ENCODE measurements at regions not wholly inside any gene's neighbourhood (a gene's known extent, or its start where the extent isn't known, plus 50 kb on each side); places are given as distances from the start of the nearest gene placed in this dataset.
"Not testable (repeated sequence)": the region's sequence is repeated elsewhere in the genome, so short reads cannot be mapped to it uniquely, and the experiment has no call there.

DNA sequence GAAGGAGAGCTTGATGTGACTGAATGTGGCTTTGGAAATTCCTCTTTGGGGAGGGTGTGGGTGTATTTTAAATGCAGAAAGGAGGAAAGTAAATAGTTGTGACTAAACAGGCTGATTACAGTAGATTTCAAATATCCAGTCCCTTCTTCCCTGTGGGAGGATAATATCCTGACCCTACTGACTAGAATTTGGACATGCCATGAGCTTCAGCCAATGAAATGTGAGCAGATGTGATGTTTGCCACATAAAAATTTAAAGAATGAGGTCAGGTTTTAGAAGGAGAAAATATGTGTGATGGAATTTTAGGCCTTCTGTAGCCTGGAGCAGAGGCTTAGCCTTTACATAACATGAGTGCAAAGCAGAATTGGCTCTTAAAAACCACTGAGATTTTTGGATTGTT is 1218.9 kb downstream of the ROBO2 start:
- no peaks in the 10 kb centered on the region for H3K36me3 ChIP-seq (ENCODE audit: low read depth)
- no peaks in the 10 kb centered on the region for H3K9me3 ChIP-seq
- intact Hi-C loops (cut with DNase I, micrococcal nuclease), result no loop called here
- DNase-seq (no peak), ATAC-seq (no peak)
- H3K4me3 ChIP-seq, result no peak overlapping the region
- TF ChIP-seq, protein P1, sequence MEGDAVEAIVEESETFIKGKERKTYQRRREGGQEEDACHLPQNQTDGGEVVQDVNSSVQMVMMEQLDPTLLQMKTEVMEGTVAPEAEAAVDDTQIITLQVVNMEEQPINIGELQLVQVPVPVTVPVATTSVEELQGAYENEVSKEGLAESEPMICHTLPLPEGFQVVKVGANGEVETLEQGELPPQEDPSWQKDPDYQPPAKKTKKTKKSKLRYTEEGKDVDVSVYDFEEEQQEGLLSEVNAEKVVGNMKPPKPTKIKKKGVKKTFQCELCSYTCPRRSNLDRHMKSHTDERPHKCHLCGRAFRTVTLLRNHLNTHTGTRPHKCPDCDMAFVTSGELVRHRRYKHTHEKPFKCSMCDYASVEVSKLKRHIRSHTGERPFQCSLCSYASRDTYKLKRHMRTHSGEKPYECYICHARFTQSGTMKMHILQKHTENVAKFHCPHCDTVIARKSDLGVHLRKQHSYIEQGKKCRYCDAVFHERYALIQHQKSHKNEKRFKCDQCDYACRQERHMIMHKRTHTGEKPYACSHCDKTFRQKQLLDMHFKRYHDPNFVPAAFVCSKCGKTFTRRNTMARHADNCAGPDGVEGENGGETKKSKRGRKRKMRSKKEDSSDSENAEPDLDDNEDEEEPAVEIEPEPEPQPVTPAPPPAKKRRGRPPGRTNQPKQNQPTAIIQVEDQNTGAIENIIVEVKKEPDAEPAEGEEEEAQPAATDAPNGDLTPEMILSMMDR (IDR thresholded peaks at IDR 0.05), result no peak
- no peaks in the 10 kb centered on the region for H3K4me1 ChIP-seq (ENCODE audit: low read depth)

DNA sequence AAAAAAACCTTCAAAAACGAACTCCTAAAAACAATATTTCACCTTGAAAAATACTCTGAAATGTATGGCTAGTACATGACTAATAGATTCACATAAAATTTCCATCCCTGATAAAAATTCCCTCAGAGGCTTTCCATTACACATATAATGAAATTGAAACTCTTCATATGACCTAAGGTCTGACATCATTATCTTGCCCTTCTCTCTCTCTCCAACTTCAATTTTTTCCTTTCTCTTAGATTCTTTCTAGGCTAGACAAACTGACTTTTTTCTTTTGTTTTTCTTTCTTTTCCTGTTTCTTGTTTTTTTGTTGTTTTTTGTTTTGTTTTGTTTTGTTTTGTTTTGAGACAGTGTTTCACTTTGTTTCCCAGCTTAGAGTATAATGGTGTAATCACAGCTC is 1220.5 kb downstream of the ROBO2 start:
- no peaks in the 10 kb centered on the region for H3K9me3 ChIP-seq
- no peak for DNase-seq
- H3K36me3 ChIP-seq (ENCODE audit: low read depth), result no peaks in the 10 kb centered on the region
- TF ChIP-seq, protein P1 (IDR thresholded peaks at IDR 0.05), result no peak
- H3K4me3 ChIP-seq, result no peak overlapping the region
- no peak for ATAC-seq
- intact Hi-C loops (cut with DNase I, micrococcal nuclease), result no loop called here
- no peaks in the 10 kb centered on the region for H3K4me1 ChIP-seq (ENCODE audit: low read depth)

DNA sequence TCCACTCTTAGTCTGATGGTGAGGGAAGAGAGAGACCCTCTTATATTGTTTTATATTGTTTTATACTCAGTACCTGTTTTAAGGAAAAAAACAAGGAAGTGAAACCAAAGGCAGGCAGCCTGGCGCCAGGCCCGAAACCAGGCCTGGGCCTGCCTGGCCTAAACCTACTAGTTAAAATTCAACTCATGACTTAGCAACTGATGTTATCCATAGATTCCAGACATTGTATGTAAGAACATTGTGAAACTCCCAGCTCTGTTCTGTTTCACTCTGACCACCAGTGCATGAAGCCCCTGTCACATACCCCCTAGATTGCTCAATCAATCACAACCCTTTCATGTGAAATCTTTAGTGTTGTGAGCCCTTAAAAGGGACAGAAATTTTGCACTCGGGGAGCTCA is 1226.7 kb downstream of the ROBO2 start:
- peaks cover 18% of the 10 kb centered on the region for H3K9me3 ChIP-seq
- DNase-seq; H3K36me3 ChIP-seq (ENCODE audit: low read depth); H3K4me3 ChIP-seq; H3K4me1 ChIP-seq (ENCODE audit: low read depth); intact Hi-C loops (cut with DNase I, micrococcal nuclease); ATAC-seq: not testable (repeated sequence)

DNA sequence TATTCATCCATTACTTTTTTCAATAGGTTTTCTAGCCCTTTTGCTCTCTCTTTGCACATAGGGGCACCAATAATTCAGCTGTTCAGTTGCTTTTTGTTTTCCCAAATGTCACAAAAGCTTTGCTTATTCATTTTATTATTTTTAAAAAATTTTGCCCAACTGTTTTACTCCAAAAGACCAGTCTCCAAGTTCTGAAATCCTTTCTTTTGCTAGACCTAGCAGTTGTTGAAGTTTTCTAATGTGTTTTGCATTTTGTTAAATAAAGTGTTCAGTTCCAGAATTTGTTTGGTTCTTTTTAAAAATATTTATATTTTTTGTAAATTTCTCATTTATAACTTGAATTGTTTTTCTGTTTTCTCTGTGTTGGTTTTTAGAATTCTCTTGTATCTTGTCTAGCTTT is 1227.3 kb downstream of the ROBO2 start:
- Histone ChIP-seq H3K4me3 (no peak overlapping the region), H3K9me3 (peaks cover 18% of the 10 kb centered on the region), H3K36me3 (ENCODE audit: low read depth) (no peaks in the 10 kb centered on the region), H3K4me1 (ENCODE audit: low read depth) (no peaks in the 10 kb centered on the region)
- TF ChIP-seq, protein P1 (IDR thresholded peaks at IDR 0.05), result no peak
- intact Hi-C loops (cut with DNase I, micrococcal nuclease), result no loop called here
- DNase-seq (no peak), ATAC-seq (no peak)

DNA sequence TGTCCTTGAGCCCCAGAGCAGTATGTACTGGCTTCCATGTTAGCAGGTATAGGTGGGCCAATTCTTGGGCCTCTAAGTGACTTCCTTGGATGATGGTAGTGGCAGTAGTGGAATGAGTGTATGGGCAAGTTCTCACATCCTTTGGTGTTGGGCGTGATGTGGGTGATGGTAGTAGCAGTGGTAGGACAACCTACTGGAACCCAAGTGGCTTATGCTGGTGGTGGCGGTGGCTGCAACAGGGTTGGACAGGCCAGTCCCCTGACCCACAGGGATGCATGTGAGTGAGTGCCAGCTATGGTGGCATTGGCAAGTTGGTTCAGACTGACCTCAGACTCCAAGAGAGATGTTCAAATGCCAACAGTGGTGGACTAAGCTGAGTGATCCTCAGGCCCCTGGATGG is 1228.2 kb downstream of the ROBO2 start:
- DNase-seq (no peak), ATAC-seq (no peak)
- Histone ChIP-seq H3K9me3 (peaks cover 18% of the 10 kb centered on the region), H3K4me1 (ENCODE audit: low read depth) (no peaks in the 10 kb centered on the region), H3K4me3 (no peak overlapping the region), H3K36me3 (ENCODE audit: low read depth) (no peaks in the 10 kb centered on the region)
- intact Hi-C loops (cut with DNase I, micrococcal nuclease), result no loop called here
- TF ChIP-seq, protein P1 (IDR thresholded peaks at IDR 0.05), result no peak

DNA sequence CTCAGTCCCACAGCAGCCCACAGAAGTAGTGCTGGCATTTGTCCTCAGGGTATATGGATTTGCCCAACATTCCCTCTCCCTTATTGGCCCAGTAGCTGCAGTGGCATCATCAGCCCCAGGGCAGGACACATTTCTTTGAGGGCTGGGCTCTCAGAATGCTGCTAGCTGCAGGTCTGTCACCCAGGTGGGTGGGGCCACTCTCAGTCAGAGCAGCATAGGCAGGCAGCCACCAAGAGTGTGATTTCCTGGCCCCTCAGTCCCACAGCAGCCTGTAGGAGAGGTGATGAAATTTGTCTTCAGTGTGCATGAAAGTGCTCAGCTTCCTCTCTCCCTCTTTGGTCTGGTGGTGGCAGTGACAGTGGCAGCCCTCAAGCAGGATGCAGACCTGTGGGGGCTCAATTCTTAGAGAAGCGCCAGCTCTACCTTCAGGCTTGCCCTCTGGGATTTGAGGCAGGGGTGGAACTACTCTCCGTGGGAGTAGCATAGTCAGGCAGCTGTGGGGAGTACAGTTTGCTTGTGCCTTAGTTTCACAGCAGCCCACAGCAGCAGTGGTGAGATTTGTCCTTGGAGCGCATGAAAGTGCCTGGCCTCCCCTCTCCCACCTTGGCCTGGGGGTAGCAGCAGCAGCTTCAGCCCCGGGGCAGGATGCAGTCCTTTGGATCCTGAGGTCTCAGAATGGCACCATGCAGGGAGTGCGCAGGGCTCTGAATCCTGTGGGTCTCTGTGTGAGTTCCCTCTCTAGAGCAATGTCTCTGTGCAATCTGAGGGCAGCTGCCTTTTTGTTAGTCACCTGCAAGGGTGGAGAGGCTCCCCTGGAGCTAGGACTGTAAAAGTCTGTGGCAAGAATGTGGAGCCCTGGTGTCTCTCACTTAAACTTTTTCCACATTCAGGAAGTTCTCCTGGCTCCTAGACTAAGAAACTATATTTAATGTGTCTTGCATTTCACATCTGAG is 1229.1 kb downstream of the ROBO2 start:
- Histone ChIP-seq H3K36me3 (ENCODE audit: low read depth) (no peaks in the 10 kb centered on the region), H3K9me3 (peaks cover 18% of the 10 kb centered on the region), H3K4me1 (ENCODE audit: low read depth) (no peaks in the 10 kb centered on the region), H3K4me3 (no peak overlapping the region)
- no peak for DNase-seq
- intact Hi-C loops (cut with DNase I, micrococcal nuclease), result no loop called here
- TF ChIP-seq, protein P1 (IDR thresholded peaks at IDR 0.05), result no peak
- ATAC-seq, result no peak

Measured in mucosa of descending colon (tissue), 3 donors.